ENCODE measurements at regions not wholly inside any gene's neighbourhood (a gene's known extent, or its start where the extent isn't known, plus 50 kb on each side); places are given as distances from the start of the nearest gene placed in this dataset.
"Not testable (repeated sequence)": the region's sequence is repeated elsewhere in the genome, so short reads cannot be mapped to it uniquely, and the experiment has no call there.

DNA sequence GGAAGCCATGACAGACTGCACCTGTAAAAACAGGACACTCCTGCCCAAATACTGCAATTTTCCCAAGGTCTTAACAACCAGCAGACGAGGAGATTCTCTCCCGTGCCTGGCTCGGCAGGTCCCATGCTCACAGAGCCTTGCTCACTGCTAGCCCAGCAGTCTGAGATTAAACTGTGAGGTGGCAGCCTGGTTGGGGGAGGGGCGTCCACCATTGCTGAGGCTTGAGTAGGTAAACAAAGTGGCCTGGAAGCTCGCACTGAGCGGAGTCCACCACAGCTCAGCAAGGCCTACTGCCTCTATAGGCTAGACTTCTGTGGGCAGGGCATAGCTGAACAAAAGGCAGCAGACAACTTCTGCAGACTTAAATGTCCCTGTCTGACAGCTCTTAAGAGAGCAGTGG lies 80.3 kb downstream of the ANXA5 start:
- not testable (repeated sequence) for H3K27ac Mint-ChIP-seq; H3K4me3 Mint-ChIP-seq; DNase-seq (ENCODE audit: low spot score in 2 of 2, unreplicated experiment in 2 of 2)

DNA sequence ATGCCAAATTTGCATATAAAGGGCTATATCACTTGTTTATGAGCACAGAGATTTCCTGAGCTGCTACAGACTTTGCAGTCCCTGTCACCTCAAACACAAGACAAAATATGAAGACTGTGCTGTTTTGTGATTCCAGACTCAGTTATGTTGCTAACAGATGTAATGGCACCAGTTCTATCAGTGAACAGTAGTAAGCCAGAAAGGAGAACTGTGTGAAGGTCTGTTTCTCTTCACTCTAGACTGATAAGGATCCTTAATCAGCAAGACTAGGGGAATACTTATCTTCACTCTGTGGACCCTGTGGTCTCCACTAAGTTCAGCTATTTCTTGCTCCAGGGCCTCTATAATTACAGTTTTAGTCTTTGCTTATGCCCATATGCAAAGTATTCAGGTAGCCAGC lies 82.7 kb downstream of the ANXA5 start:
- H3K4me1 Mint-ChIP-seq, result peaks cover 3% of the 10 kb centered on the region
- H3K27me3 Mint-ChIP-seq (ENCODE audit: low read depth), result no peaks in the 10 kb centered on the region
- H3K27ac Mint-ChIP-seq, result no peak overlapping the region
- no peaks in the 10 kb centered on the region for H3K36me3 Mint-ChIP-seq
- DNase-seq (ENCODE audit: low spot score in 2 of 2, unreplicated experiment in 2 of 2), result no peak
- H3K9me3 Mint-ChIP-seq, result no peaks in the 10 kb centered on the region
- no peak overlapping the region for H3K4me3 Mint-ChIP-seq
- TF ChIP-seq, protein P1, sequence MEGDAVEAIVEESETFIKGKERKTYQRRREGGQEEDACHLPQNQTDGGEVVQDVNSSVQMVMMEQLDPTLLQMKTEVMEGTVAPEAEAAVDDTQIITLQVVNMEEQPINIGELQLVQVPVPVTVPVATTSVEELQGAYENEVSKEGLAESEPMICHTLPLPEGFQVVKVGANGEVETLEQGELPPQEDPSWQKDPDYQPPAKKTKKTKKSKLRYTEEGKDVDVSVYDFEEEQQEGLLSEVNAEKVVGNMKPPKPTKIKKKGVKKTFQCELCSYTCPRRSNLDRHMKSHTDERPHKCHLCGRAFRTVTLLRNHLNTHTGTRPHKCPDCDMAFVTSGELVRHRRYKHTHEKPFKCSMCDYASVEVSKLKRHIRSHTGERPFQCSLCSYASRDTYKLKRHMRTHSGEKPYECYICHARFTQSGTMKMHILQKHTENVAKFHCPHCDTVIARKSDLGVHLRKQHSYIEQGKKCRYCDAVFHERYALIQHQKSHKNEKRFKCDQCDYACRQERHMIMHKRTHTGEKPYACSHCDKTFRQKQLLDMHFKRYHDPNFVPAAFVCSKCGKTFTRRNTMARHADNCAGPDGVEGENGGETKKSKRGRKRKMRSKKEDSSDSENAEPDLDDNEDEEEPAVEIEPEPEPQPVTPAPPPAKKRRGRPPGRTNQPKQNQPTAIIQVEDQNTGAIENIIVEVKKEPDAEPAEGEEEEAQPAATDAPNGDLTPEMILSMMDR (IDR thresholded peaks at IDR 0.05; ENCODE audit: unreplicated experiment), result no peak

More for the DNA sequence above, 80.3 kb downstream of the ANXA5 start:
- H3K27me3 Mint-ChIP-seq (ENCODE audit: low read depth); H3K9me3 Mint-ChIP-seq; H3K4me1 Mint-ChIP-seq; H3K36me3 Mint-ChIP-seq: not testable (repeated sequence)

DNA sequence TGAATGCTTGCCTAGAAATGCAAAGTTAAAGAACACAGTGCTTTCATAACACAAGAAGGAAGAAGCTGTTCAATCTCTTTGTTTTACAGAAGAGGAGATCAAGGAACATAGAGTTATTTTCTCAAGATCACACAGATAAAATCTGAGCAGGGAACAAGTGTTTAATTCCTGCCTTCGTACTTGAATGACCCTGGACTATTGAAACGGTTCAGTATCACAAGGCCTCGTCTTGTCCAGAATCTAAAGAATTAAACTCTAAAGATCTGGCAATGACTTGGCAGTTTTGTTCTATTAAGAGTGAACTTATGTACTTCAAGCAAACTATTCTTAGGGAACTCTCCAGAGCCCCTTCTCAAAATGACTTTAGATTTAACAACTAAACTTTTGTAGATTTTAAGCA lies 97.7 kb downstream of the ANXA5 start:
- Mint-ChIP-seq H3K4me1 (no peaks in the 10 kb centered on the region), H3K27me3 (ENCODE audit: low read depth) (no peaks in the 10 kb centered on the region)

DNA sequence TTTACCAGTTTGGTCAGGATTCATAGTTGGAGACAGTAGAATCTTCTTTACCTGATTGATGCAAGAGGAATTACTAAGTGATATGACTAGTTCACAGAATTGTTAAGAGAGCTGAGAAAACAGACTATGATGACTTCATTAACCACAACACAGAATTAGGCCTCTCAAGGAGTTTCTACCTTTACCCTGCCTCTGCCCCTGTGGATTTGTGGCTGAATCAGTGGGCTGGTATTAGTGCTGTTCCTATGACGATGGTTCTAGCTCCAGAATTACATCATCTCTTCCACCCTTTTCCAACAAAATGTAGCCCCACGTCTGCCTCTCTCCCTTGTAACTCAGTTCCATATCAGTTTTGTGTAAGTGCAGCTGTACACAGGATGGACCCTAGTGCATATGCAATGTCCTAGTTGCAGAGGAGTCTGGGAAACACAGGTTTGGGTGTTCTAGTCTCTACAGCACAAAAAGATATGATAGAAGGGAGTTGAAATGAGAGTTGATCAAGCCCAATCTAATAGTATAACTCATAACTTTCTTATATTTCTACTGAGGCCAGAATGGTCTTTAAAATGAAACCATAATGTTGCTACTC lies 99.3 kb downstream of the ANXA5 start:
- H3K36me3 Mint-ChIP-seq, result no peaks in the 10 kb centered on the region

More for the DNA sequence above, 97.7 kb downstream of the ANXA5 start:
- no peak overlapping the region for H3K27ac Mint-ChIP-seq
- no peak overlapping the region for H3K4me3 Mint-ChIP-seq
- DNase-seq (ENCODE audit: low spot score in 2 of 2, unreplicated experiment in 2 of 2), result no peak
- H3K36me3 Mint-ChIP-seq, result no peaks in the 10 kb centered on the region
- TF ChIP-seq, protein P1 (IDR thresholded peaks at IDR 0.05; ENCODE audit: unreplicated experiment), result no peak
- H3K9me3 Mint-ChIP-seq, result no peaks in the 10 kb centered on the region

DNA sequence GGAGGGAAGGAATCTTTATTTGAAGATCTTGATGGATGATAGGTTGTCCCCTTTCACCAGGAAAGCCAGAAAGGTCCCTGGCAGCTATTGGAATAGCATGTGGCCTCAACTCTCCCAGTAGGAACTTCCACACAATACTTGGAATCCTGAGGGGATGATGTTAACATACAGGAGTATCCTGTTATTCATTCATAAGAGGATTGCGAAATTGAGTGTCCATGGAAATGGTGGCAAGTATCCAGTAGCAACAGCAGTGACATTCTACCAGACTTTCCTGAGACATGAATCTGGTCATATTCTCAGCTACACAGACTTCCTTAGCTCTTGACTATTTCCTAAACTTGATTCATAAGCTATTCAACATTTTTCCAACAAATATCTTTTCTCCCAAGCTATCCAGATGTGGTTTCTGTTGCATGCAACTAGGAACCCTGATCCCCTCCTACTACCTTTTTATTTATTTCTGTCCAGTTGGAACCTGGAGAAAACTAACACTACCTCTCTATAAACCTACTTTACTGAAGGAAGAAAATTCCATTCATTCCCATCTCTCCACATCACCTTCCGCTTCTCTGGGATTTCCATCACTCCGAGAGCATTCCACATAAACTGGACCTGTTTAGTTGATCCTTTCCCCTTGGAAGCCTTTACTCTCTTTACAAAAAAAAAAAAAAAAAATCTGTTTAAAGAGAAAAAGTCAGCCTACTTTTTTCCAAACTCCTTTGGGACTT lies 101.8 kb downstream of the ANXA5 start:
- no peak overlapping the region for H3K27ac Mint-ChIP-seq
- no peak for DNase-seq (ENCODE audit: low spot score in 2 of 2, unreplicated experiment in 2 of 2)

More for the DNA sequence above, 99.3 kb downstream of the ANXA5 start:
- no peaks in the 10 kb centered on the region for H3K4me1 Mint-ChIP-seq
- no peak for DNase-seq (ENCODE audit: low spot score in 2 of 2, unreplicated experiment in 2 of 2)
- no peak overlapping the region for H3K4me3 Mint-ChIP-seq
- TF ChIP-seq, protein P1 (IDR thresholded peaks at IDR 0.05; ENCODE audit: unreplicated experiment), result no peak
- no peak overlapping the region for H3K27ac Mint-ChIP-seq
- H3K27me3 Mint-ChIP-seq (ENCODE audit: low read depth), result no peaks in the 10 kb centered on the region
- H3K9me3 Mint-ChIP-seq, result no peaks in the 10 kb centered on the region

DNA sequence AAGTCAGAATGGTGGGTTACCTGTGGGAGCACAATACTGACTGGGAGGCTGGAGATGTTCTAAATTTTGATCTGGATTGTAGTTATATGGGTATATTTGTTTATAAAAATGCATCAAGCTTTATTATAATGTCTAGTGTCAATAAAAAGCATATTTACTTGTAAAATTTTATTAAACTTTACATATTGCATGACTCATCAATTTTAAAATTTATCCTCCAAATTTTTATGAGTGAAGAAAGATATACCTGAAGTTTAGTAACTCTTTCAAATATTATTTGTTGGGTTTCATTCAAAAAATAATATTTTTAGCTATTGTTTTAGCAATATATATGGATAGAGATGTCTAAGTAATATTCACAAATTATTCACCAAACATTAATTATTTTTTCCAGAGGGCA lies 103.0 kb downstream of the ANXA5 start:
- no peaks in the 10 kb centered on the region for H3K9me3 Mint-ChIP-seq
- no peaks in the 10 kb centered on the region for H3K4me1 Mint-ChIP-seq
- H3K27me3 Mint-ChIP-seq (ENCODE audit: low read depth), result no peaks in the 10 kb centered on the region
- no peaks in the 10 kb centered on the region for H3K36me3 Mint-ChIP-seq
- TF ChIP-seq, protein P1 (IDR thresholded peaks at IDR 0.05; ENCODE audit: unreplicated experiment), result no peak
- DNase-seq (ENCODE audit: low spot score in 2 of 2, unreplicated experiment in 2 of 2), result no peak
- no peak overlapping the region for H3K4me3 Mint-ChIP-seq
- H3K27ac Mint-ChIP-seq, result no peak overlapping the region

More for the DNA sequence above, 101.8 kb downstream of the ANXA5 start:
- no peaks in the 10 kb centered on the region for H3K27me3 Mint-ChIP-seq (ENCODE audit: low read depth)
- no peaks in the 10 kb centered on the region for H3K4me1 Mint-ChIP-seq
- H3K4me3 Mint-ChIP-seq, result no peak overlapping the region
- TF ChIP-seq, protein P1 (IDR thresholded peaks at IDR 0.05; ENCODE audit: unreplicated experiment), result no peak
- no peaks in the 10 kb centered on the region for H3K36me3 Mint-ChIP-seq
- no peaks in the 10 kb centered on the region for H3K9me3 Mint-ChIP-seq

DNA sequence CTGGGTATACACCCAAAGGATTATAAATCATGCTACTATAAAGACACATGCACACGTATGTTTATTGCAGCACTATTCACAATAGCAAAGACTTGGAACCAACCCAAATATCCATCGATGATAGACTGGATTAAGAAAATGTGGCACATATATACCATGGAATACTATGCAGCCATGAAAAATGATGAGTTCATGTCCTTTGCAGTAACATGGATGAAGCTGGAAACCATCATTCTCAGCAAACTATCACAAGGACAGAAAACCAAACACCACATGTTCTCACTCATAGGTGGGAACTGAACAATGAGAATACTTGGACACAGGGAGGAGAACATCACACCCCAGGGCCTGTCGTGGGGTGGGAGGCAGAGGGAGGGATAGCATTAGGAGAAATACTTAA lies 104.5 kb downstream of the ANXA5 start:
- not testable (repeated sequence) for H3K27ac Mint-ChIP-seq; H3K36me3 Mint-ChIP-seq; DNase-seq (ENCODE audit: low spot score in 2 of 2, unreplicated experiment in 2 of 2); H3K9me3 Mint-ChIP-seq; H3K4me3 Mint-ChIP-seq; H3K4me1 Mint-ChIP-seq
- peaks cover 11% of the 10 kb centered on the region for H3K27me3 Mint-ChIP-seq (ENCODE audit: low read depth)

Measured in mesothelial cell of epicardium (in vitro differentiated cells).